HAP-1 (cell line): ENCODE measurements at regions not wholly inside any gene's neighbourhood (a gene's known extent, or its start where the extent isn't known, plus 50 kb on each side); places are given as distances from the start of the nearest gene placed in this dataset.

Source experiments
- DNase-seq, 2 experiments: peaks; one replicate each; pipeline ENCODE4 v3.0.0-alpha.2; 2016 to 2020; ENCODE audit warnings: low spot score in 2 of 2
- H3K27me3 ChIP-seq: fragments of 250-450 bp; sonication (Bioruptor Pico); 2 replicates; pipeline ENCODE4 v1.5.1; 2020; ENCODE audit warnings: low read depth, mild to moderate bottlenecking, moderate library complexity
- H3K36me3 ChIP-seq: fragments of 250-450 bp; sonication (Bioruptor Pico); replicated peaks from 2 replicates; pipeline ENCODE4 v1.5.1; 2020; ENCODE audit warnings: mild to moderate bottlenecking
- H3K4me1 ChIP-seq: fragments of 250-450 bp; sonication (Bioruptor Pico); 2 replicates; pipeline ENCODE4 v1.5.1; 2020; ENCODE audit warnings: mild to moderate bottlenecking
- H3K4me3 ChIP-seq: fragments of 250-450 bp; sonication (Bioruptor Pico); 2 replicates; pipeline ENCODE4 v1.5.1; 2020; ENCODE audit warnings: mild to moderate bottlenecking, moderate library complexity
- H3K9me3 ChIP-seq: fragments of 250-450 bp; sonication (Bioruptor Pico); 2 replicates; pipeline ENCODE4 v1.5.1; 2020; ENCODE audit warnings: mild to moderate bottlenecking, moderate library complexity
- in situ Hi-C: fragments of 300-500 bp; cut with MboI; formaldehyde crosslinking; loops from 3 replicates; pipeline ENCODE4 v1.14.3; 2020; ENCODE audit warnings: low sequenced_read_pairs, inconsistent platforms, mixed read lengths

DNA sequence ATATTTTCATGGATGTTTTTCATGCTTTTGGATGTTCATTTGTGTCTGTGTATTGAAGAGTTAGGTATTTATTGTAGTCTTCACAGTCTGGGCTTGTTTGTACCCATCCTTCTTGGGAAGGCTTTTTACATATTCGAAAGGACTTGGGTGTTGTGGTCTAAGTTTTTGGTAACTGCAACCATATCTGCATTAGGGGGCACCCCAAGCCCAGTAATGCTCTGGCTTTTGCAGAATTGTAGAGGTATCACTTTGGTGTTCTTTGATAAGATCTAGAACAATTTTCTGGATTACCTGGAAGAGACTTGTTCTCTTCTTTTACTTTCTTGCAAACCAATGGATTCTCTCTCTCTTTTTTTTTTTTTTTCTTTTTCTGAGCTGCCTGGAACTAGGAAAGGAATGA is 581.3 kb downstream of the DACH1 start:
- in situ Hi-C loops, result no loop called here
- DNase-seq, result no peak
- Histone ChIP-seq H3K4me3 (no peak overlapping the region), H3K27me3 (no peaks in the 10 kb centered on the region), H3K4me1 (peaks cover 5% of the 10 kb centered on the region), H3K36me3 (no peaks in the 10 kb centered on the region), H3K9me3 (no peaks in the 10 kb centered on the region; the same call in 1 of the 2 replicates)

GRCh38 chr13:71278512-71278911 is 588.5 kb downstream of the DACH1 start:
- in situ Hi-C loops, result no loop called here
- Histone ChIP-seq H3K9me3 (no peaks in the 10 kb centered on the region; the same call in 1 of the 2 replicates), H3K36me3 (no peaks in the 10 kb centered on the region), H3K4me3 (no peak overlapping the region), H3K27me3 (no peaks in the 10 kb centered on the region), H3K4me1 (peaks cover 18% of the 10 kb centered on the region)
- DNase-seq, result peak; percentile 71 to 99

DNA sequence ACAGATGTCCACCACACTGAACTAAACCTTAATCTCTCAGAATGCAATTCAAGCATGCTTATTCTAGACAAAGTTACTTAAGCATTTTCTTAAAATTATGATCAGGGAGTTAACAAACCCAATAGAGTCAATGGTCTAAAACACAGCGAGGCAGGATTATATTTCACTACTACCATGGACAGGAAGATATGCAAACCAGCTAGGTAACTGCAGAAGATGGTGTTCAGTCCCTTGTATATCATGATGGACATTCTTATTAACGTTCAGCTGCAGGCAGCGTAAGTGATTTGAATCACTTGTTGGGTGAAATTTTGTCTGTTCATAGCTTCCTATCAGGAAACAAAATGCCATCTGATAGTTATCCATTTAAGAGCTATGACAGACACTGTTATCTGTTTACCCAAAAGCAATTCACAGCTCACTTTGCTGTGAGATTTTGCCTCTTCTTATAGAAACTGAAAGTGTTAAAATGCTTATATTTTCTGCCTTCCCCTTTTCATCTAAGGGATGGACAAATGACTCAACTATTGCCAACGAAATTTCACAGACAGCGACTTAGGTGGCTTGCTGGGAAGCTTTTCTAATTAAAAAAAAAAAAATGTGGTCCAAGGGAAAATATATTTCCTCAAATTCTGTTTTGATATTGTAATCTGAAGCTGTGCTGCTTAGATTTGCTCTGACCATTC is 591.9 kb downstream of the DACH1 start:
- H3K9me3 ChIP-seq, result no peaks in the 10 kb centered on the region
- H3K4me3 ChIP-seq, result no peak overlapping the region
- no peak for DNase-seq
- in situ Hi-C loops, result no loop called here
- no peaks in the 10 kb centered on the region for H3K27me3 ChIP-seq
- no peaks in the 10 kb centered on the region for H3K36me3 ChIP-seq
- H3K4me1 ChIP-seq, result peaks cover 23% of the 10 kb centered on the region

DNA sequence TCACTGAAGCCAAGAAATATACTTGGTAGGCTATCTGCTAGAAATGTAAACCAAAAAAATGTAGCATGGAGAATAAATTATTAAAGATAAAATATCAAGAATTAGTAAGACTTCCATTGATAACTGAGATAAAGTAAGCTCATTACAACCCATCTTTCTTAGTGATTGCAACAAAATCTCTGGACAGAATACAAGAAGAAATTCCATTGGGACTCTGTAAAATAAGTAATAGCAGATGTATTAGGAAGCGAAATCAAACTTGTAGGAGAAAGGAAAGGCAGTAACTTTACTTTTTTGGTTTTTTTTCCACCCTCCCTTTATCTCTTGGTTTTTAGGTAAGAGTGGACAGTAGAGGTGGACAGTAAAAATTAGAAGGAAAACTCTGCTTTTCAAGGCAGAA is 605.7 kb downstream of the DACH1 start:
- in situ Hi-C loops, result no loop called here
- Histone ChIP-seq H3K4me1 (no peaks in the 10 kb centered on the region; the same call in 1 of the 2 replicates), H3K4me3 (no peak overlapping the region), H3K27me3 (no peaks in the 10 kb centered on the region), H3K9me3 (no peaks in the 10 kb centered on the region), H3K36me3 (no peaks in the 10 kb centered on the region)
- DNase-seq, result no peak

GRCh38 chr13:71260246-71260645 is 606.8 kb downstream of the DACH1 start:
- Histone ChIP-seq H3K36me3 (no peaks in the 10 kb centered on the region), H3K4me3 (no peak overlapping the region), H3K9me3 (no peaks in the 10 kb centered on the region), H3K4me1 (peaks cover 4% of the 10 kb centered on the region), H3K27me3 (no peaks in the 10 kb centered on the region)
- no peak for DNase-seq
- in situ Hi-C loops, result no loop called here

DNA sequence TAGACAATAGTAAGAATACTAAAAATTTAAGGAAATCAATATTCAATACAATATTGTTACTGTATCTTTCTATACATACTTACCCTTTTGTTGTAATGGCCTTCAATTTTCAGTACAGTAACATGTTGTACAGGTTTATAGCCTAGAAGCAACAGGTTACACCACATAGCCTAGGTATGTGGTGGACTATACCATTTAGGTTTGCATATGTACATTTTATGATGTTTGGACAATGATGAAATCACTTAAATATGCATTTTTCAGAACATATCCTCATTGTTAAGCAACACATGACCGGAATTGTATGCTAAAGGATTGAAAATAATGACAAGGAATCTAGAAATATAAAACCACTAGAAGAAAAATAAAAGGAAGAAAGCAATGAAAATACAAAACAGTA is 611.4 kb downstream of the DACH1 start:
- peaks cover 34% of the 10 kb centered on the region for H3K4me1 ChIP-seq
- H3K36me3 ChIP-seq, result no peaks in the 10 kb centered on the region
- H3K9me3 ChIP-seq, result no peaks in the 10 kb centered on the region
- no peak overlapping the region for H3K4me3 ChIP-seq
- in situ Hi-C loops, result no loop called here
- no peak for DNase-seq
- no peaks in the 10 kb centered on the region for H3K27me3 ChIP-seq

- H3K9me3 ChIP-seq, result no peaks in the 10 kb centered on the region
- no peaks in the 10 kb centered on the region for H3K27me3 ChIP-seq
- in situ Hi-C loops, result no loop called here
- no peak for DNase-seq
- H3K4me1 ChIP-seq, result peaks cover 47% of the 10 kb centered on the region
- no peak overlapping the region for H3K4me3 ChIP-seq
- H3K36me3 ChIP-seq, result no peaks in the 10 kb centered on the region
These were observed 612.6 kb downstream of the DACH1 start for GRCh38 chr13:71254384-71254783.

DNA sequence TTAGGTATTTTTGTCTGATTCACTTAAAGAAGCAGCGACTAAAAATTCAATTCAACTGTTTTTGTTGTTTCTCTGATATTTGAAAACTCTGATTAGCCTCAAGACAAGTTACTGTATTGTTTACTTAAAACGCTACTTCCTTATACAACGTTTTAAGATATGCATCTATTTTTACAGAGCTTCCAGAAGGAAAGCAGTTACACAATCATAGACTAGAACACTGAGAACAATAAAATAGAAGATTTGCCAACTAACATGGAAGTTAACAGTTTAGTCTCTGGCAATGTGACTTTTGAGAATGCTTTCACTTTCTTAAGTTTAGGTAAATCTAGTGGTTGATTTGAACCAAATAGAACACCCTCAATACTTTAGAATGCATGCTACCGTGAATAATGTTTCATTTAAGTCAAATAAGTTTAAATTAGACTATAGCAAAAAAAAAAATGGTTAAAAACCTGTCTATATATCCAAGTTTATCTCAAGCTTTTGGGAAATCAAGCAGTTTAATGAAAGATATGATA is 614.8 kb downstream of the DACH1 start:
- H3K9me3 ChIP-seq, result no peaks in the 10 kb centered on the region
- H3K36me3 ChIP-seq, result no peaks in the 10 kb centered on the region
- no peaks in the 10 kb centered on the region for H3K27me3 ChIP-seq
- in situ Hi-C loops, result no loop called here
- peaks cover 51% of the 10 kb centered on the region for H3K4me1 ChIP-seq
- no peak overlapping the region for H3K4me3 ChIP-seq
- no peak for DNase-seq

GRCh38 chr13:71251292-71251951 is 615.6 kb downstream of the DACH1 start:
- peaks cover 51% of the 10 kb centered on the region for H3K4me1 ChIP-seq
- H3K27me3 ChIP-seq, result no peaks in the 10 kb centered on the region
- no peaks in the 10 kb centered on the region for H3K36me3 ChIP-seq
- no peak overlapping the region for H3K4me3 ChIP-seq
- DNase-seq, result no peak
- no peaks in the 10 kb centered on the region for H3K9me3 ChIP-seq
- in situ Hi-C loops, result no loop called here

DNA sequence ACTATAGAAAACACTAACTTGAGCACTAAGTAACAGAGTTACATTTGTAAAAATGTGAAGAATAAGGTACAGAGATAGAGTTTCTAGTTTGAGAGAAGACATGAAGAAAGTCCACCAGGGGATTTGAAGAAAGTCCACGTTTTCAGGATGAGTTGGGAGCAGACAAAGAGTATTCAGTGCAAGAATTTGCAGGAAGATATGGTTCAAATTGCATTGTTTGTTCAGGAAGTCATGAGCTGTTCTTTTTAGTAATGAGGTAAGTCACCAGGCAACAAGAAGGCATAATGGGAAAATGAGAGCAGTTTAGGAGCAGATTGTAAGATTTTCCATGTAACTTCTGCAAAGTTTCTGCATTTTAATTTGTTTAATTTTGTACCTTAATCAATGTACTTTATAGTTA is 618.0 kb downstream of the DACH1 start:
- no peak overlapping the region for H3K4me3 ChIP-seq
- H3K36me3 ChIP-seq, result no peaks in the 10 kb centered on the region
- peaks cover 35% of the 10 kb centered on the region for H3K4me1 ChIP-seq
- in situ Hi-C loops, result no loop called here
- no peaks in the 10 kb centered on the region for H3K27me3 ChIP-seq
- no peaks in the 10 kb centered on the region for H3K9me3 ChIP-seq
- DNase-seq, result no peak

GRCh38 chr13:71244161-71244560 is 622.8 kb downstream of the DACH1 start:
- Histone ChIP-seq H3K27me3 (no peaks in the 10 kb centered on the region), H3K9me3 (no peaks in the 10 kb centered on the region), H3K4me1 (peaks cover 41% of the 10 kb centered on the region), H3K36me3 (no peaks in the 10 kb centered on the region), H3K4me3 (no peak overlapping the region)
- in situ Hi-C loops, result no loop called here
- DNase-seq, result no peak

DNA sequence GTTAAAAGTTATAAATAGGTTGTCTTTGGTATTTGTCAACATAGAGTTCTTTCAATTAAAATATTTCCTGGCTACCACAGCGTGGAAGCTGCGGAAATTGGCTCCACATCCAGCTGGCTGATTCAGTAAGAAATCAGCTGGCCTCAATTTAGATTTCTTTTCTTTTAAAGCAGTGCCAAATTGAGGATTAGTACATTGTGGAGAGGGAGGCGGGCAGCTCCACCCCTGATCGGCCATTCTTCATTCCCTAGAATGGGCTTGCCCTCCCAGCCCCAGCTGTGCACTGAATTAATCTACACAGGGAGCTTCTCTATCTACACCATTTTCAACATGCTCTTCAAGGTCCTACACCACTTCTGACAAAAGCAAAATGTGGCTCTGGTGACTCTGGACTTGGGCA is 624.8 kb downstream of the DACH1 start:
- DNase-seq, result peak; percentile 63 to 71
- in situ Hi-C loops, result no loop called here
- no peak overlapping the region for H3K4me3 ChIP-seq
- H3K4me1 ChIP-seq, result peaks cover 46% of the 10 kb centered on the region
- no peaks in the 10 kb centered on the region for H3K27me3 ChIP-seq
- no peaks in the 10 kb centered on the region for H3K36me3 ChIP-seq
- no peaks in the 10 kb centered on the region for H3K9me3 ChIP-seq

DNA sequence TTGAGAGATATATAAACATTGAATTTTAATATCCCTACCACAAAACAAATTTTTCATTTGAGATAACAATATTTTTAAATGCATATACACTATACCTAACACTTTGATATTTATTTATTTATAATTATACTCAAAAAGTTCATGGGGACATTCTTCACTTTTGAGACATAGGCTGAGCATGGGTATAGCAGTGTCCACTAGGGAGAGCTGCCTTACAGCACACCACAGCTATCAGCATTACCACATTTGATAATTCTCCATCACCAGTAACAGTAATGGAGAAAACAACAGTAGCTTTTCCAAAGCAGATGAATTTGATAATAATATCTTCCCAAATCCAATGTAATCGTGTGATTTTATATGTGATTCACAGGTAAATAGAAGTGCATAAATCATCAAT is 626.1 kb downstream of the DACH1 start:
- H3K9me3 ChIP-seq, result no peaks in the 10 kb centered on the region
- in situ Hi-C loops, result no loop called here
- H3K27me3 ChIP-seq, result no peaks in the 10 kb centered on the region
- no peaks in the 10 kb centered on the region for H3K36me3 ChIP-seq
- peak; percentile 32 to 75 for DNase-seq
- no peak overlapping the region for H3K4me3 ChIP-seq
- H3K4me1 ChIP-seq, result peaks cover 47% of the 10 kb centered on the region

GRCh38 chr13:71237332-71237731 is 629.7 kb downstream of the DACH1 start:
- DNase-seq, result no peak
- in situ Hi-C loops, result no loop called here

More at GRCh38 chr13:71237332-71237731, 629.7 kb downstream of the DACH1 start:
- peaks cover 36% of the 10 kb centered on the region for H3K4me1 ChIP-seq
- no peaks in the 10 kb centered on the region for H3K27me3 ChIP-seq
- no peak overlapping the region for H3K4me3 ChIP-seq
- no peaks in the 10 kb centered on the region for H3K36me3 ChIP-seq
- no peaks in the 10 kb centered on the region for H3K9me3 ChIP-seq
